ENCODE measurements at regions not wholly inside any gene's neighbourhood (a gene's known extent, or its start where the extent isn't known, plus 50 kb on each side); places are given as distances from the start of the nearest gene placed in this dataset.
A peak's percentile ranks its signal among the peaks of the same experiment; 100 is the strongest.

GRCh38 chr3:110710603-110711002, 361.0 kb upstream of the NECTIN3 start:
- DNase-seq, result no peak

DNA sequence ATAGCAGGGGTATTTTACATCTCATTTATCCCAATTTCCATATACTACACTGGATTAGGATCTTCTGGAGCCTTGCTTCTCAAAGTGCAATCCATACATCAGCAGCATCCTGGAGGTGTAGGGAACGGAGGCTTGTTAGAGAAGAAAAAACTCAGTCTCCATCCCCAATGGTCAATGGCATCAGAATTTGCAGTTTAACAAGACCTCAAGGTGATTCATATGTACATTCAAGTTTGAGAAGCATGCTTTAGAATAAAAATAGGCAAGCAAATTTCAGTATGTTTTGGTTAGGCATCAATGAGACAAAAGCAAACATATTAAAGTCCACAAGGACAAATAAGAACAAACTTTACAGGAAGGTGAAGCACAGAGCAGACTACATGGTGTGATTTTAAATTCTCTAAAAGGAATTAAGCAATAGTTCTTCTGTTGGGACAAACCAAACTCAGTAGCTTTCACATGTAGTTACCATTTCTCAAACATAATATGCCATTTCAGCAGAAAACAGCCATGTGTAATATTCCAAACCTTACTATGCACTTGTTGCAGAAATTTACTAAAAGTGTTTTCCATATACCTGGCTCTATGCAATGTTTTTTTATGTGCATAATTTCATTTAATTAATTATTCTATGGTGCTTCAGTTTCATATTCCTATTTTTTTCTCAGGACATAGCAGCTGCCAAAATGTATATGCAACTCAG, 360.3 kb upstream of the NECTIN3 start:
- DNase-seq, result no peak

- DNase-seq, result peak; percentile 30
Observed at GRCh38 chr3:110711851-110712516, 359.6 kb upstream of the NECTIN3 start.

DNA sequence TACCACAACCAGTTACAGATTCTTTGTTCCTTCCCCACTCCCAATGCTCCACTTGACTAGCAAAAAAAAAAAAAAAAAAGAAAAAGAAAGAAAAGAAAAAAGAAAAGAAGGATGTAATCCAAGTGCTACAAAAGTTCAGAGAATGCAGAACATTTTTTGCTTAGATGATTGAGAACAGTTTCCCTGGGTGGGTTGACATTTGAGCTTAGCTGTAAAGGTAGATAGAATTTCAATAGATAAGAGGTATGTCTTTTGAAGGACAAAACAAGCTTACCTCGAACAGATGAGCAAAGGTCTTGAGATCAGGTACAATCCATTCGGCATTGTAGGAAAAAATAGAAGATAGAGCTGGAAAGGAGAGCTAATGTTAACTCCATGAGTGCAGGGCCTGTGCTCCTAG, 344.6 kb upstream of the NECTIN3 start:
- DNase-seq, result no peak

GRCh38 chr3:110731148-110731547, 340.5 kb upstream of the NECTIN3 start:
- DNase-seq, result no peak

DNA sequence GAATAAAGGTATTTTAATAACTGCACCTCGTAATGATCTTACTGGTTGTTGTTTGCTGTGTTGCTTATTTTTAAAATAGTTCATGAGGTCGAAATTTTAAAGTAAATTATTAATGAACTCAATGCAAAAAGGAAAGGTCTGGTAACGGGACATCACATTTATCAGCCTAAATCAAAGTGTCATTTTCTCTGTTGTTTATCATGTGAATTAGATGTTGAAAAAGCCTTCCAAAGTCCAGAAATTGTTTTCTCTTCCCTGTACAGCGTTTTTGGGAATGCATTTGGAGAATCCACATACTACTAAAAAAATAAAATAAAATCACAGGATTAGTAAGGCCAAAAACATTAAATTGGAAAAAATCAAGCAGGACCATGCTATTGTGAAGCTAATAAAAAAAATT, 339.2 kb upstream of the NECTIN3 start:
- no peak for DNase-seq

- DNase-seq, result no peak
Observed at GRCh38 chr3:110733045-110733444, 338.6 kb upstream of the NECTIN3 start.

DNA sequence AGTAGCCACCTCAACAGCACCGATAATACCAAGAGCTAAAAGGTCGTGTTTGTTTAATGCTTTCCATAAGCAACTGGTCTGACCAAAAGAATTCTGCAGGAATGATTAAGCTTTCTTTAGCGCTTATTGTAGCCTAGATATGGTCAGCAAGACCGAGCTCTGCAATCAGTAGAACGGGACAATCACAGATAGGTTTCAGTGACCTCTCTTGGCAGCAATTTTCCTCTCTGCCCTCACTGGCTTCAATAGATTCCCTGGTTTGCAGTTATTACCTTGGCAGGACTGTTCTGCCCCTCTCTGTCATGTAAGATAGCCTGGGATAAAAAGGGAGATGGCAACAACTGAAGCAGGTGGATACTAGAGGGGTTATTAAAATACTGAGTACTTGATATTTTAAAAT, 337.1 kb upstream of the NECTIN3 start:
- no peak for DNase-seq

DNA sequence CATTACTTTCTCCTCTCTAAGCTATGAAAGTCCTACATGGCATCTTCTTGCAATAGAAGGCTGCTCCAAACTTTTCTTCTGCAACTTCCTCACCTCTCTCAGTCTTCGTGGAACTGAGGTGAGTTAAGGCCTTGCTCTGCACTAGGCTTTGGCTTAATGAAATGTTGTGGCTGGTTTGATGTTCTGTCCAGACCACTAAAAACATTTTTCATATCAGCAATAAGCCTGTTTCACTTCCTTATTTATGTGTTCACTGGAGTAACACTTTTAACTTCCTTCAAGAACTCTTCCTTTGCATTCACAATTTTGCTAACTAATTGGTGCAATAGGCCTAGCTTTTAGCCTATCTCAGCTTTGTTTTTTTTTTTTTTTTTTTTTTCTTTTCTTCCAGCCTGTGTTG, 335.3 kb upstream of the NECTIN3 start:
- no peak for DNase-seq

- no peak for DNase-seq
Observed at GRCh38 chr3:110738531-110738930, 333.1 kb upstream of the NECTIN3 start.

DNA sequence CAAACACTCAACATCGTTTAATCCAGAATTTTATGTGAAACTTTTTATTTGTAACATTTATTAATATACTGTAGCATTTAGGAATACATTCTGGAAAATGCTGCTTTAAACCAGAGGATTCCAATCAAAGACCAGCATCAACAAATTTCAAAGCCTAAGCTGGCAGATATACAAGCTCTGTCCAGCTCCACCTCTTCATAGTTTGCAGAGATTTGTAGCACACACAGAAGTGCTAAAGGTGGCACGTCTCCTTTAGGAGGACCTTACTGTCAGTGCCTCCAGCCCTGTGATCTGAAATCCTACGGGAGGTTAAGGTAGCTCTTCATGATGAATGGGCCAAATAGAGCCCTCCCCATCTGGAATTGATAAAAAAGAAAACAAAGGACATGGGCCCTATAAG, 329.7 kb upstream of the NECTIN3 start:
- no peak for DNase-seq

DNA sequence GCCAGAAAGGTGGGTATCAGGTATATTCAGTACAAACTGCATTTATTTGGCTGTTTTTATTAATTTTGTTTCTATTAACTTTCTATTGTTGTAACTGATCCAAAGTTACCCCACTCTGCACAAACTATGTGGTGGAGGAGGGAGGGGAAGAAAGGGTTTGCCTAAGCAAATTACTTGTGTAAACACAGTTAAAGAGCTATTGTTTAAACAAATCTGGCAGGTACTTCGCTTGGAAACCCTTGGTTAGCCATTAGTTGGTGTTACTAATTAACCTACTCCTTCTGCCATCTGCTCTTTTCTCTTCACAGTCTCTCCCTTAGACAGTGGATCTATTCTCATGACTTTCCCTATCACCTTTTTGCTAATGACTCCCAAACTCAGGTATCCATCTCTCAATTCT, 328.4 kb upstream of the NECTIN3 start:
- DNase-seq, result no peak

DNA sequence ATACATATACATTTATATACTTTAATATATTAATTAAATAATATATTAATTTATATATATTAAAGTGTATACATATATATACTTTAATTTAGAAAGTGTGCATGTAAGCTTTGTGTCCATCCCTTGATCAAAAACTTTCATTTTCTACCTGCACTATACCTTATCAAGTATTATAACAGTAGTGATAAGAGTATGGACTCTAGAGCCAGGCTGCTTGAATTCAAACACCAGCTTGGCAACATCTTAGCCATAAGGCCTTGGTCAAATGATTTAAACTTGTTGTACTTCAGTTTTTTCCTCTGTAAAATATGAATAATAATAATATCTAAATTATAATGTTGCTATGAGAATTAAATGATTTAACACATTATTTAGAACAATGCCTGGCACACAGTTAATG, 327.6 kb upstream of the NECTIN3 start:
- DNase-seq, result no peak

DNA sequence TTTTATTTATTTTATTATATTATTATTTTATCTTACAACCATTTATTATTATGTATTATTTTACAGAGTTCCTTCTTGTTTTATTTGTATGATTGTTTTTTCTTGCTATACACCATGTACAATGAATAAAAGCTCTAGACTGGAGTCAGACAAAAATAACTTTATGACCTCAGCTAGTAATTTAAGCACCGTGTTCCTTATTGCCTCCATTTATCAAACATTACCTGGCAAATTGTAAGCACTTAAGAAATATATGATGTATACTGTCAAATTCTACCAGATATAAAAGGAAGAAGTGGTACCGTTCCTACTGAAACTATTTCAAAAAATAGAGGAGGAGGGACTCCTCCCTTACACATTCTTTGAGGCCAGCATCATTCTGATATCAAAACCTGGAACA, 326.9 kb upstream of the NECTIN3 start:
- DNase-seq, result no peak

DNA sequence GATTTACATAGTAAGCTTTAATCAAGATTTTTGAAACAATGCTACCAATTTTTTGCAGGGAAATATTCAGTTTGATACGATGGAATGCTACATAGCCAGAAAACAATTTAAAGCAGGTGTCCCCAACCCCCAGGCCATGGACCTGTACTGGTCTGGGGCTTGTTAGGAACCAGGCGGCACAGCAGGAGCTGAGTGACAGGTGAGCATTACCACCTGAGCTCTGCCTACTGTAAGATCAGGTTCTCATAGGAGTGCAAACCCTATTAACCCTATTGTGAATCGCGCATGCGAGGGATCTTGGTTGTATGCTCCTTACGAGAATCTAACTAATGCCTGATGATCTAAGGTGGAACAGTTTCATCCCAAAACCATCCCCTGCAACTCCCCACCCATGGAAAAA, 322.6 kb upstream of the NECTIN3 start:
- no peak for DNase-seq

- DNase-seq, result no peak
Observed at GRCh38 chr3:110750201-110750600, 321.4 kb upstream of the NECTIN3 start.

DNA sequence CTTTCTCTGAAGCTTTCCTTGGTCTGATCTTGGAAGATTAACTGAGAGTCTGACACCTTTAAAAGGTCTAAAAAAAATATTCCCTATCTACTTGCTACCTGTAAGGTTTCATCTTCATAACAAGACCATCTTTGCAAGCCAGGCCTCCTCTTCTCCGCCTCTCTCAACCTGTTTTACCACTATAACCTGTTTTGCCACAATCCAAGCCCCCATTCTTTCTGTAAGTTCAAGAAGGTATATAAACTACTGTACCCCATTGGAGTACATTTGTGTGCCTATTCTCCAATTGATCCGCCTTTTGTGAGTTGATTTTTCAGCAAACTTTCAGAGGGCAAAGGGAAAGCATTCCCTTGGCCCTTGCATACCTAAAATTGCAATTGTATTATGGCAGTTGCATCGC, 319.3 kb upstream of the NECTIN3 start:
- peak; percentile 8 for DNase-seq

DNA sequence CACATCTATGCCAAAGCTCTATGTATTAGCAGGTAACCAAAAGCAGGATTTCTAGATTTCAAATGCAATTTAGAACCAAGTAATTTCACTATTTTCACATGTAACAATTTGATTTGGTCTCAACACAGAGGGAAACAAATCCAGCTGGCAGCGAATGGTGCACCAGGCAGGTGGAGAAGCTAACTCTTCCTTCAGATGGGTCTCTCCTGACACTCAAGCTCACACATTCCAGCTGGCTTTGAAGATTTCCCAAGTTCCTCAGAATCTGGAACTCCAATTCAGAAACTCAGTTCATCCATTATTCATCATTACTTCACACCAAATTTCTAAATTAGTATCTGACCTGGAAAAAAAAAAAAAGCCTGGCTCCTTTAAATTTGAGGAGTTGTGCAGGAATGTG, 318.1 kb upstream of the NECTIN3 start:
- no peak for DNase-seq

- DNase-seq, result no peak
Observed at GRCh38 chr3:110754212-110754916, 317.3 kb upstream of the NECTIN3 start.

GRCh38 chr3:110755345-110755744, 316.3 kb upstream of the NECTIN3 start:
- DNase-seq, result no peak

GRCh38 chr3:110756705-110757104, 314.9 kb upstream of the NECTIN3 start:
- DNase-seq, result no peak

DNA sequence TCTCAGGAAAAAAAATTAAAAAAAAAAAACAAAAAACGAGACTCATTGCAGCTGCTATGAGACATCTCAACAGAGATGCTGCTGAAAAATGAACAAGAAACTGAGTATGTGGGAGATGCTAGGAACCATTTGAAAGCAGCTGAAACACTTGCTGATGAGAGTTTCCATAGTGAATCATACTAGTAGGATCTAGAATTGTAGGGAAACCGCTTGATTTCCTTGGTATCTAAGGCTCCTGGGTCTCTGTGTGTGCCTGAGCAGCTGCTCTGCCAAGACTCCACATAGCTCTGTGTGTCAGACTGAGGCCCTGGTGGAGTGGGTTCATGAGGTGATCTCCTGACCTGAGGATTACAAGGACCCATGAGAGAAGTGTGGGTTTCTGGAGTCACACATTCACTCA, 313.4 kb upstream of the NECTIN3 start:
- DNase-seq, result no peak

- DNase-seq, result no peak
Observed at GRCh38 chr3:110767156-110767555, 304.5 kb upstream of the NECTIN3 start.

- DNase-seq, result no peak
Observed at GRCh38 chr3:110767838-110768237, 303.8 kb upstream of the NECTIN3 start.

All from fibroblast of skin of abdomen (primary cell).